K562 (cell line): ENCODE measurements at regions not wholly inside any gene's neighbourhood (a gene's known extent, or its start where the extent isn't known, plus 50 kb on each side); places are given as distances from the start of the nearest gene placed in this dataset.

ENCODE experiments used
- CBFA2T3 ChIP-seq: fragments of 450-650 bp; IDR thresholded peaks from 2 replicates; pipeline ENCODE4 v1.6.1; 2017
- GTF2A2 ChIP-seq: IDR thresholded peaks from 2 replicates; pipeline ENCODE4 v1.6.1; 2016; ENCODE audit warnings: mild to moderate bottlenecking, missing genetic modification characterization, missing compliant biosample characterization
- GTF2E2 ChIP-seq: fragments of 200-800 bp; sonication (Bioruptor generic); IDR thresholded peaks from 2 replicates; pipeline ENCODE4 v1.6.1; 2016; ENCODE audit warnings: missing genetic modification characterization, missing compliant biosample characterization
- HSF4 ChIP-seq: fragments of 250-450 bp; sonication (Bioruptor Pico); IDR thresholded peaks from 2 replicates; pipeline ENCODE4 v2.1.2; 2022; ENCODE audit warnings: mild to moderate bottlenecking, moderate library complexity, borderline replicate concordance
- ILK ChIP-seq: fragments of 450-650 bp; IDR thresholded peaks from 2 replicates; pipeline ENCODE4 v1.6.1; 2016; ENCODE audit warnings: missing genetic modification characterization, low read depth, mild to moderate bottlenecking, missing compliant biosample characterization, moderate library complexity, borderline replicate concordance
- MECOM ChIP-seq: fragments of 250-450 bp; sonication (Bioruptor Pico); IDR thresholded peaks from 2 replicates; pipeline ENCODE4 v1.8.0; 2022; ENCODE audit warnings: inconsistent platforms
- MTA3 ChIP-seq: fragments of 450-650 bp; formaldehyde crosslinking; IDR thresholded peaks from 2 replicates; pipeline ENCODE4 v1.6.1; 2017; ENCODE audit warnings: mild to moderate bottlenecking, borderline replicate concordance
- NCOA4 ChIP-seq: fragments of 450-650 bp; IDR thresholded peaks from 2 replicates; pipeline ENCODE4 v1.6.1; 2018; ENCODE audit warnings: mild to moderate bottlenecking; ENCODE audit not compliant: partially characterized antibody
- NCOR1 ChIP-seq: fragments of 450-650 bp; IDR thresholded peaks from 2 replicates; pipeline ENCODE4 v1.6.1; 2016; ENCODE audit warnings: mild to moderate bottlenecking, moderate library complexity
- PCBP2 ChIP-seq: fragments of 200-400 bp; formaldehyde crosslinking; IDR thresholded peaks from 2 replicates; pipeline ENCODE4 v1.6.1; 2018; ENCODE audit warnings: low read length, low read depth, mild to moderate bottlenecking, moderate library complexity; ENCODE audit not compliant: poor library complexity, severe bottlenecking
- PML ChIP-seq: IDR thresholded peaks from 2 replicates; pipeline ENCODE4 v1.6.1; 2012; ENCODE audit warnings: low read length, inconsistent platforms
- SREBF1 ChIP-seq: fragments of 150-350 bp; IDR thresholded peaks from 2 replicates; pipeline ENCODE4 v1.6.1; 2014; ENCODE audit warnings: antibody characterized with exemption, low read depth, low read length, borderline replicate concordance
- ZNF140 ChIP-seq: fragments of 250-450 bp; sonication (Bioruptor Pico); IDR thresholded peaks from 2 replicates; pipeline ENCODE4 v1.8.0; 2021; ENCODE audit warnings: moderate library complexity, mild to moderate bottlenecking, inconsistent platforms
- ZNF75A ChIP-seq: fragments of 450-650 bp; formaldehyde crosslinking; IDR thresholded peaks from 2 replicates; pipeline ENCODE4 v1.4.0; 2020; ENCODE audit warnings: mild to moderate bottlenecking
- TF ChIP-seq, protein P1 (sequence below): fragments of 450-650 bp; IDR thresholded peaks from 2 replicates; pipeline ENCODE4 v1.6.1; 2018; ENCODE audit not compliant: partially characterized antibody
- TF ChIP-seq, protein P2 (sequence below): sonication (generic); IDR thresholded peaks from 2 replicates; pipeline ENCODE4 v1.6.1; 2016
- TF ChIP-seq, protein P3 (sequence below): fragments of 200-400 bp; formaldehyde crosslinking; IDR thresholded peaks from 2 replicates; pipeline ENCODE4 v1.6.1; 2017; ENCODE audit warnings: mild to moderate bottlenecking, low read depth, low read length, moderate library complexity

- no peak for TF ChIP-seq NCOA4
- TF ChIP-seq ZNF140: no peak
- TF ChIP-seq GTF2E2 (tag): no peak
- no peak for TF ChIP-seq SREBF1
- TF ChIP-seq, protein P1, sequence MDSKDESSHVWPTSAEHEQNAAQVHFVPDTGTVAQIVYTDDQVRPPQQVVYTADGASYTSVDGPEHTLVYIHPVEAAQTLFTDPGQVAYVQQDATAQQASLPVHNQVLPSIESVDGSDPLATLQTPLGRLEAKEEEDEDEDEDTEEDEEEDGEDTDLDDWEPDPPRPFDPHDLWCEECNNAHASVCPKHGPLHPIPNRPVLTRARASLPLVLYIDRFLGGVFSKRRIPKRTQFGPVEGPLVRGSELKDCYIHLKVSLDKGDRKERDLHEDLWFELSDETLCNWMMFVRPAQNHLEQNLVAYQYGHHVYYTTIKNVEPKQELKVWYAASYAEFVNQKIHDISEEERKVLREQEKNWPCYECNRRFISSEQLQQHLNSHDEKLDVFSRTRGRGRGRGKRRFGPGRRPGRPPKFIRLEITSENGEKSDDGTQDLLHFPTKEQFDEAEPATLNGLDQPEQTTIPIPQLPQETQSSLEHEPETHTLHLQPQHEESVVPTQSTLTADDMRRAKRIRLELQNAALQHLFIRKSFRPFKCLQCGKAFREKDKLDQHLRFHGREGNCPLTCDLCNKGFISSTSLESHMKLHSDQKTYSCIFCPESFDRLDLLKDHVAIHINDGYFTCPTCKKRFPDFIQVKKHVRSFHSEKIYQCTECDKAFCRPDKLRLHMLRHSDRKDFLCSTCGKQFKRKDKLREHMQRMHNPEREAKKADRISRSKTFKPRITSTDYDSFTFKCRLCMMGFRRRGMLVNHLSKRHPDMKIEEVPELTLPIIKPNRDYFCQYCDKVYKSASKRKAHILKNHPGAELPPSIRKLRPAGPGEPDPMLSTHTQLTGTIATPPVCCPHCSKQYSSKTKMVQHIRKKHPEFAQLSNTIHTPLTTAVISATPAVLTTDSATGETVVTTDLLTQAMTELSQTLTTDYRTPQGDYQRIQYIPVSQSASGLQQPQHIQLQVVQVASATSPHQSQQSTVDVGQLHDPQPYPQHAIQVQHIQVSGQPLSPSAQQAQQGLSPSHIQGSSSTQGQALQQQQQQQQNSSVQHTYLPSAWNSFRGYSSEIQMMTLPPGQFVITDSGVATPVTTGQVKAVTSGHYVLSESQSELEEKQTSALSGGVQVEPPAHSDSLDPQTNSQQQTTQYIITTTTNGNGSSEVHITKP: peak; percentile 13
- TF ChIP-seq NCOR1: 0 out of 2 replicates have a peak, but pooled peaks have one; percentile 30
- TF ChIP-seq MTA3: peak; percentile 76
- peak; percentile 40 for TF ChIP-seq CBFA2T3
- TF ChIP-seq ZNF75A (CRISPR knock-in tag): no peak
- 0 out of 2 replicates have a peak, but pooled peaks have one; percentile 2 for TF ChIP-seq MECOM (CRISPR knock-in tag)
- TF ChIP-seq, protein P2, sequence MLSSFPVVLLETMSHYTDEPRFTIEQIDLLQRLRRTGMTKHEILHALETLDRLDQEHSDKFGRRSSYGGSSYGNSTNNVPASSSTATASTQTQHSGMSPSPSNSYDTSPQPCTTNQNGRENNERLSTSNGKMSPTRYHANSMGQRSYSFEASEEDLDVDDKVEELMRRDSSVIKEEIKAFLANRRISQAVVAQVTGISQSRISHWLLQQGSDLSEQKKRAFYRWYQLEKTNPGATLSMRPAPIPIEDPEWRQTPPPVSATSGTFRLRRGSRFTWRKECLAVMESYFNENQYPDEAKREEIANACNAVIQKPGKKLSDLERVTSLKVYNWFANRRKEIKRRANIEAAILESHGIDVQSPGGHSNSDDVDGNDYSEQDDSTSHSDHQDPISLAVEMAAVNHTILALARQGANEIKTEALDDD: peak; percentile 58
- TF ChIP-seq PCBP2: no peak
- TF ChIP-seq, protein P3, sequence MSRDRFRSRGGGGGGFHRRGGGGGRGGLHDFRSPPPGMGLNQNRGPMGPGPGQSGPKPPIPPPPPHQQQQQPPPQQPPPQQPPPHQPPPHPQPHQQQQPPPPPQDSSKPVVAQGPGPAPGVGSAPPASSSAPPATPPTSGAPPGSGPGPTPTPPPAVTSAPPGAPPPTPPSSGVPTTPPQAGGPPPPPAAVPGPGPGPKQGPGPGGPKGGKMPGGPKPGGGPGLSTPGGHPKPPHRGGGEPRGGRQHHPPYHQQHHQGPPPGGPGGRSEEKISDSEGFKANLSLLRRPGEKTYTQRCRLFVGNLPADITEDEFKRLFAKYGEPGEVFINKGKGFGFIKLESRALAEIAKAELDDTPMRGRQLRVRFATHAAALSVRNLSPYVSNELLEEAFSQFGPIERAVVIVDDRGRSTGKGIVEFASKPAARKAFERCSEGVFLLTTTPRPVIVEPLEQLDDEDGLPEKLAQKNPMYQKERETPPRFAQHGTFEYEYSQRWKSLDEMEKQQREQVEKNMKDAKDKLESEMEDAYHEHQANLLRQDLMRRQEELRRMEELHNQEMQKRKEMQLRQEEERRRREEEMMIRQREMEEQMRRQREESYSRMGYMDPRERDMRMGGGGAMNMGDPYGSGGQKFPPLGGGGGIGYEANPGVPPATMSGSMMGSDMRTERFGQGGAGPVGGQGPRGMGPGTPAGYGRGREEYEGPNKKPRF: no peak
- TF ChIP-seq PML: no peak
- TF ChIP-seq HSF4: no peak
- no peak for TF ChIP-seq ILK (tag)
- no peak for TF ChIP-seq GTF2A2
Measured at GRCh38 chr4:10200869-10201268, 84.3 kb upstream of the WDR1 start (continued).
